SW 1271 (cell line): ENCODE measurements at regions not wholly inside any gene's neighbourhood (a gene's known extent, or its start where the extent isn't known, plus 50 kb on each side); places are given as distances from the start of the nearest gene placed in this dataset.
A peak's percentile ranks its signal among the peaks of the same experiment; 100 is the strongest.
"Not testable (repeated sequence)": the region's sequence is repeated elsewhere in the genome, so short reads cannot be mapped to it uniquely, and the experiment has no call there.

Experiments used
- DNase-seq, 2 experiments: peaks; one replicate each; lab custom pipeline; 2025; lab: John Stamatoyannopoulos, UW

DNA sequence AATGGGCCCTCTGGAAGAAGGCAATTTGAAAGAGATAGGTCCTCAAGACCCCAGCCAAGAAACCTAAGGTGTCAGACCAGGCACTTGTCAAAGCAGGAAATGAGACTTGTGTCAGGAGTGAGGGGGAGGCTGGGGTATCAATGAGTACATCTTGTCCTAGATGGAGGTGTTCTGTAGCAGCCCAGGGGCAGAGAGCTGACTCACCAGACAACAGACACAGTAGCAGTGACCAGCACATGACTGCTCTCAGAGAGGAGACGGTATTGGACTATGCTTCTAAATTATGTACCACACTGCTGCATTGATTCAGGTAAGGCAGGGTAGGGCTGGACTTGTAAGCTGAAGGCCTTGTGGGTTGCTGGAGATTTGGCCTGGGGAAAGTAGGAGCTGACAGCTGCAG lies 551.2 kb upstream of the KLF4 start:
- peak in 1 of 2 experiments; percentile 30 for DNase-seq

DNA sequence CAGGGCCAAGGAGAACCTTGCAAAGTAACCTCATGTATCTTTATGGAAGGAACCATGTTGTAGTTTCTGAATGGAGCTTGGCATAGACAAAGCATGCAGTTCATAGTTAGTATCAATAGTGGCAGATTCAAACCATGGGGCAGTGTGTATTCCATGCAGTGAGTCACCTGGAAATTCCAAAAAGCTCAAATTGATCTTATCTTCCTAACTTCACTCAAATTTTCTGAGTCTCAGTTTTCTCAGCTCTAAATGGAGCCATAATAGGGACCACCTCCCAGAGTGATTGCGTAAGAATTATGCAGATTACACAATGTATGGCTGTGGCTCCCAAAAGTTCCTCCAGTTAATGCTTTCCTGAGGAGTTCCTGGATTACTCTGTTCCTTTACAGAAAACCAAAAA lies 549.9 kb upstream of the KLF4 start:
- DNase-seq: no peak

DNA sequence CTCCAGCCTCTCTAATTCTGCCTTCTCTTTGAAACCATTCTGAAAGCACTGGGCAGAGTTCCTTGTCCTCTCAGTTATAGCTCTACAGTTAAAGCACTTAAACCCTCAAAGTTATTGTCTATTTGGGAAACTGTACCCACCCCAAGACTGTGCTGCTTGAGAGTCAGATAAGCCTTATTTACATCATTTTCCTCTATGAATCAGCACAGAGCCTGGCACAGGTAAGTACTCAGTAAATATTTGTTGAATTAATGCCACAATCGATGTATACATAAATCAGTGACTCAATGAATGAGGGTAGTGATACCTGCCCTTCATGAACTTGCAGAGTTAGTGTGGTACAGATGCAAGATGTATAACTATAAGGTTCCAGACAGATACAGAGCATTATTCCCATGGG lies 549.4 kb upstream of the KLF4 start:
- DNase-seq: no peak

DNA sequence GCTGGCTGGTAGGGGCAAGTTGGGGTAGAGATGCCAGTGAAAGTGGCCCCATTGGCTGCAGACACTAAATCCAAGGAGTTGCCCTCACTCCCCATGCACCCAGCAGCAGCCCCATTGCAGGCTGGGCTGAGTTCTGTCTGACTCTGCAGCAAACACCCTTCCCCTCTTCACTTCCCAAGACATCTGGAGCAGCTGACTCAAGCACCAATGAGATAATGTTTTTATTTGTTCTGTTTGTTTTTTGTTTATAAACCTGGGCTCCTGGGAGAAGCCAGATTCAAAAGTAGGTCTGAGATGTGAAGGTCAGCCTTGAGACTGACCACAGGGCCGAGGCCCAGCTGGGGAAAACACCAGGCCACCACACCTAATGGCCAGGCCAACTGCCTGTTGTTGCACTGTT lies 545.9 kb upstream of the KLF4 start:
- DNase-seq: no peak

DNA sequence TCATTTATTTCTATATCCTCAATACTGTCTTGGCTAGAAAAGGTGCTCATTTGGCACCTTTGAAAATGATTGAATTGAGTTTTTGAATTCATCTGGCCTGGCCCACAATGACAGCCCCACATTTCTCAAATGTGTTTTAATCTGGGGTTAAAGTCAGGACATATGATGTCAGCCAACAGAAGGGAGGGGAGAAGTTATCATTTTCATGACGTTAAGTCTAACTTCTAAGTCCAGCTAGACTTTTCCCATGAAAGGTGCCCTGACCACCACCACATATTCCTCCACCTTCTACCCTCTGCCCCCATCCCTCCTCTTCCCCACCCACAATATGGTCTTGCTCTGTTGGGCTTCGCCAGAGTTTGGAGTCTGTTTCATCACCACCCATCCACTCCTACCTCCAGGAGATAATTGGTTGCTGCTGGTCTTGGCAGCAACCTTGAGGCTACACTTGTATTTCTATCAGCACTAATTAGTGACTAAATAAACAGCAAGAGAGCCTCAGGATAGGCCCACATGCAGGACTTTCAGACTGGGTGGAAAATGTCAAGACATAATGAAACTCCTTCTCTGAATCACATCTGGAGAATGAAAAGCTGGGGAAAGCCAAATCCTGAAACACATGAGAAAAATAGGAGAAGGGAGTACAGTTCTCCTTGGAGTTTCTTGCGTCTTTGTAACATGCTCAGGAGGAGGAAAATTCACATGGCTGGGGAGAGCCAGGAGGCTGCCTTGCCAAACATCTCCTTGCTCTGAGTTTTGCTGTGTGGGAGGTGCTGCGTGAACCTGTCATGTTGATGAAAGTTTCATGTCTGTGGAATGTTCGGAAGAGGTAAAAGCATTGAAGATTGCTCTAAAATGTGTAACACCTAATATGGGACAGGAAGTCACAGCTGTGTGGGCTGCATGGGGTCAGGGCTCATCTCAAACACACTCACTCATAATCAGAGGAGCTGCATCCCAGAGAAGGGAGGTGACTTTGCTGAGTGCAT lies 544.7 kb upstream of the KLF4 start:
- DNase-seq: no peak

DNA sequence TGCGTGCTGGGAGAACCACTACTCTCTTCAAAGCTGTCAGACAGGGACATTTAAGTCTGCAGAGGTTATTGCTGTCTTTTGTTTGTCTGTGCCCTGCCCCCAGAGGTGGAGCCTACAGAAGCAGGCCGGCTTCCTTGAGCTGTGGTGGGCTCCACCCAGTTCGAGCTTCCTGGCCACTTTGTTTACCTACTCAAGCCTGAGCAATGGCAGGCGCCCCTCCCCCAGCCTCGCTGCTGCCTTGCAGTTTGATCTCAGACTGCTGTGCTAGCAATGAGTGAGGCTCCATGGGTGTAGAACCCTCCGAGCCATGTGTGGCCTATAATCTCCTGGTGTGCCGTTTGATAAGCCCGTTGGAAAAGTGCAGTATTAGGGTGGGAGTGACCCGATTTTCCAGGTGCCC lies 542.5 kb upstream of the KLF4 start:
- not testable (repeated sequence) for DNase-seq

DNA sequence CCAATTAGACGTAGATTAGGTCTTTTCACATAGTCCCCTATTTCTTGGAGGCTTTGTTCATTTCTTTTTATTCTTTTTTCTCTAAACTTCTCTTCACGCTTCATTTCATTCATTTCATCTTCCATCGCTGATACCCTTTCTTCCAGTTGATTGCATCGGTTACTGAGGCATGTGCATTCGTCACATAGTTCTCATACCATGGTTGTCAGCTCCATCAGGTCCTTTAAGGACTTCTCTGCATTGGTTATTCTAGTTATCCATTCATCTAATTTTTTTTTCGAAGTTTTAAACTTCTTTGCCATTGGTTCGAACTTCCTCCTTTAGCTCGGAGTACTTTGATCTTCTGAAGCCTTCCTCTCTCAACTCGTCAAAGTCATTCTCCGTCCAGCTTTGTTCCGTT lies 541.7 kb upstream of the KLF4 start:
- not testable (repeated sequence) for DNase-seq

DNA sequence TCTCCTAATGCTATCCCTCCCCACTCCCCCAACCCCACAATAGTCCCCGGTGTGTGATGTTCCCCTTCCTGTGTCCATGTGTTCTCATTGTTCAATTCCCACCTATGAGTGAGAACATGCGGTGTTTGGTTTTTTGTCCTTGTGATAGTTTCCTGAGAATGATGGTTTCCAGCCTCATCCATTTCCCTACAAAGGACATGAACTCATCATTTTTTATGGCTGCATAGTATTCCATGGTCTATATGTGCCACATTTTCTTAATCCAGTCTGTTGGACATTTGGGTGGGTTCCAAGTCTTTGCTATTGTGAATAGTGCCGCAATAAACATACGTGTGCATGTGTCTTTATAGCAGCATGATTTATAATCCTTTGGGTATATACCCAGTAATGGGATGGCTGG lies 537.1 kb upstream of the KLF4 start:
- DNase-seq: not testable (repeated sequence)

DNA sequence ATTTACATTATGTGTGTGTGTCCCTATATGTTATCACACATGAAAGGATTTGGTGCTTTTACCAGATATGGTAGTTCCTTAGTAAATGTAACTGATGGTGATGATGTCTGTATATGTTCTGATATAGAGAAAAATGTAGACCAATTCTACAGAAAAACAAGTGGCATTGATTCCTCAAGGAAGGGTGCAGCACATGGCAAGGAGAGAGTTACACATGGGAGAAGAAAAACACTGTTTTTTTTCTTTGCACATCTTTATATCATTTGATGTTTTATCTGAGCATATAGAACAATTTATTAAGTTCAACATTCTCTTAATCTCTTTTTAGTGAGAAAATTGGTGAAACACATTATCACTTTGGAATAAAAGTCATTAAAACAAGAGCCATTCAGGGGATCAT lies 535.0 kb upstream of the KLF4 start:
- DNase-seq: no peak

DNA sequence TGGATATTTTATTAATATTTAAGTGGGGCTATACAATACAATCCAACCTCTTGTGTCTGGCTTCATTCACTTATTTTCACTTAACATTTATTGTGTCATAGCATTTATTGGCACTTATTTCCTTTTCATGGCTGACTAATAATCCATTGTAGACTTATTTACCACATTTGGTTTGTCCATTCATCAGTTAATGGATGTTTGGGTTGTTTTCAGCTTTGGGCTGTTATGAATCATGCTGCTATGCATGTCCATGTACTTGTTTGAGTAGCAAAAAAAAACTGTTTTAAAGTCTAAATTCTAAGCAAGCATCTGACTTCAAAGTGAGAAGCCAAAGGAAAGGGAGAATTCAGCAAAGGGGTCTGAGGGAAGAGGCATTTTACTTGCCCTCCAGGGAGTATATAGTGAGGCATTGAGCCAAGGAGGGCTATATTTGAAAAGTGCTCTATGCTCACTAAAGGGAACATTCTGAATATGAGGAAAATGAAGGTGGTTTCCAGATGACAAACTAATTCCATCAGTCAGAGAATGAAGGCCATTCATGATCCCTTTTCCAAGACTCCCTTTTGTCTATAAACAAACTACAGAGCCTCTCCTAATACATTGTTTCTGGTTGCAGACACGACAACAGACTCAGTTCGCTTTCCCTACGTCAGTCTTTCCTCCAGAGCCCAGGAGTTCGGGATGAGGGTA lies 532.8 kb upstream of the KLF4 start:
- no peak for DNase-seq

DNA sequence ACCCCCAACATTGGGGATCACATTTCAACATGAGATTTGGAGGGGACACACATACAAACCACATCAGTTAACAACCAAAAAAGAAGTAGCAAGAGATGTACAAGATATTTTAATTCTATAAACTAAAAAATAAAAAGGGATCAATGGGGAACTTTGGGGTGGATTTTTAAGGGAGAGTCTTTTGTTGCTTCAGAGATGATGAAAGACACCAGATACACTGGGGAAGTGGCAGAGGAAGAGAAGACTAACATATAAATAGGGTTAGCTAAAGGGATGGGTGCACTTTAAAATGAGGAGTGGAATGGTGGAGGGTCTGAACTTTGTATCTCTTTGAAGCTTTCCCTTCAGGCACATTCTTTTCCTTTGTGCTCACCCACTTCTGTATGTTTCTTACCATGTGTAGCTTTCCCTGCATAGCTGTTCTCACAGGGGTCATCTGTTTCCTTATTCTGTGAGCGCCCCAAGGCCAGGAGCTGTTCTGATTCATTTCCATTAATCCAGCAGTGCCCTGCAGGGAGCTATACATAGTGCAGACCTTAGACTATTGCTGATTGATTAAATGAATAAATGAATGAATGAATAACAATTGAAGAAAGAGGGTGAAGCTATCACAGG lies 531.6 kb upstream of the KLF4 start:
- no peak for DNase-seq

DNA sequence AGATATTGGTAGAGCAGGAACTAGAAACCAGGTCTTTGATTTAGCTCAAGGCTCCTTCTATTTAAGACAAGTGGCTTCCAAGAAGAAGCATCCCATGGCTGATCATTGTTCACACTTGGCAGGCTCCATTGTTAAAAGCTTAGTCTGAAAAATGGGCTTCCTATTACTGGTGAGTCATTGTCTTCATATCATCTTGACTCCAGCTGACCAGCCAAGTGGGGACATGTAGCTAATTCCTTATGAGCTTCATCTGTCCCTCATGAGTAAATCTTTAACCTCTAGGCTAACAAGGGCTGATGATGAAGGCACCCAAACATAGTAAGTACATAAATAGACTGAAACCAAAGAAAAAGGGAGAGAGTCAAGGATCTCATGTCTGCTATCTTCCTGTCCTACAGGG lies 530.3 kb upstream of the KLF4 start:
- no peak for DNase-seq

DNA sequence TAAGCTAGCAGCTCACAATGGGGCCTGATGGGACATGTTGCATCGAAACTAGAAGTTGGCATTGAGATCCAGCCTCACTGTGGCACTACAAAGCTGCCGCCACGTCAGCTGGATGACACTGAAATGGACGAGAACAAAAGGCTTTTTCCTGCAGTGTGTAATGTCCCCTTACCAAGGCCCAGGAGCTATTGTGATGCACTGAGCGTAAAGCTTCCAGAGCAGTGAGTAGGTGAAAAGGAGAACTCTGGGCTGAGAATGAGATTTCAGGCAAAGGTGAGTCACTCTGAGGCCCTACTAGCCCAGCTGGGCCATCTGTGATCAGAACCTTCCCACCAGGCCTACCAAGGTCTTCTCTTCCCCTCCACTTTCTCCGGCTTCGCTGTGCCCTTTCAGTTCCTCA lies 528.1 kb upstream of the KLF4 start:
- no peak for DNase-seq

DNA sequence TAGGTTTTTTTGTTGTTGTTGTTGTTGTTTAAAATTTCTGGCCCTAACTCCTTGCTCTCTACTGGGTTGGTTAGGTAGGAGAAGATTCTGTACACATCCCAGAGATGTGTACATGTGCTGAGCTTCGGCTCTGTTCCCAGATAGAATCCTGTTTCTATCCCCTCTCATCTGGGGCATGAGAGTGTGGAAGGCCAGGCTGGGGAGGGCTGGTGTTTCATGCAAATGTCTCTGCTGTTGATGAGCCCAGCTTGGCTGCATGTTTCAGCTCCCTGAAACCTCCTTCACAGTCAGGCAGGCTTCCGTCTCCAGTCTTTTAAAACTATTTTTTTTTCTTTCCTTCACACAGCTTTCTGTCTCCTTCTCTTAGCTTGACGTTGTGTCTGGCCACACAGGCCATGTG lies 526.9 kb upstream of the KLF4 start:
- DNase-seq: no peak

DNA sequence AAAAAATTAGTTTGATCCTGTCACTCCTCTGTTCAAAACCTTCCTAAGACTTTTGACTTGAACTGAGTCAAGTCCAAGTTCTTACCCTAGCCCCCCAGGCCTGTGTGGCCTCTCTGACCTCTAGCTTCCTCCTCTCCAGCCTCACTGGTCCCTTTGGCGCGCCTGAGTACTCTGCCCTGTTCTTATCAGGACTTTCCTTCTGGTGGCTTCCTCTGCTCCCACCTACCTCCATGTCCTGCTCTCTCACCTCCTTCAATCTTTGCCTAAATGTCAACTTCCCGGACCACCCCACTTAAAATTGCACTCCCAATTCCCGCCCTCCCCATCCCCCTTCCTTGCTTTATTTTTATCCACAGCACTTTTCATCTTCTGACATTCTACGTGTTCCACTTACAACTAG lies 526.1 kb upstream of the KLF4 start:
- DNase-seq: no peak

DNA sequence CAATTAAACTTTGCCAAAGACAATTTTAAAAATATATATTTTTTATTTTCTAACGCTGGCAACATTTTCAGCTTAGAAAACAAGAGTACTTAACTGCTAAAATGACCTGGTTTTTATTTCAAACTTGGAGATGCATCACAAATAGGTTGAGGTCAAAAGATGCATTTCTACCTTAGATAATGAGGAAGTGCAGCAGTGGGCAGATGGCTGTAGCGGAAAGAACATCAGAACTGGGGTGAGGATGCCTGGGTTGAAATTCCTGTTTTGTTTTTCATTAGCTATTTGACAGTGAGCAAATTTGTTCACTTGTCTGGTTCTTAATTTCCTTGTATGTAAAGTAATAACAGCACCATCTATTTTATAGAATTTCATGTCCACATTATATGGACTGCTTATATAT lies 524.8 kb upstream of the KLF4 start:
- DNase-seq: no peak

DNA sequence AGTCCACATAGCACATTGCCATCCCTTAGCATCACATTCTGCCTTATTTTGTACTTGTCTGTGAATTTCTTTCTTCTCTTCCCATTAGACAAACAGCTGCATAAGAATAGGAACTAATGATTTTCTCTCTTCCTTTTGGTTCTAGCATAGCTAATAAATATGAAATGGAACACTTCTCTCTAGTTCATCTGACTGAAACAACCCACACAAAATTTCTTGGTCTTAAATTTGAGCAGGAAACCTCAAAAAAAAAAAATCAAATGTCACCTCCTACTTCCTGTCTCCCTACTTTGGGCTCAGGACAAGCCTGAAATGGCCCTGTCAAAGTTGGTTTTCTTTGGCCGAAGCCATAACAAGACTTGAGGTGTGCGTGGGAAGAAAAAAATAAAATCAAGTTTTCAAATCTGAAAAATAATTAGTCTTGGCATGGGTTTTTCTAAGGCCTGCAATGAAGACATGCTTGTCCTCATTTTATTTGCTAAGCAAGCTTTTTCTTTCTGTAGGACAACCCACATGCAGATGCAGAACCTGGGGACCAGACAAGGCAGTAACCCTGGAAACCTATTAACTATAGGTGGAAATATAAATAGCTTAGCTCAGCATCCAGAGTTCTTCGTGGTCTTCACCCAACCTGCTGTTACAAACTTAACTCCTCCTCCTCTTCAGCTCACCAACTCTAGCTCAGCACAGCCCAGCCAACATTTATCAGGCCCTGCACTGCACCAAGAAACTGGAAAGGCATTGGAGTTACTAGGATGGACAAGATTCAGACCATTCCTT lies 523.5 kb upstream of the KLF4 start:
- DNase-seq: no peak

DNA sequence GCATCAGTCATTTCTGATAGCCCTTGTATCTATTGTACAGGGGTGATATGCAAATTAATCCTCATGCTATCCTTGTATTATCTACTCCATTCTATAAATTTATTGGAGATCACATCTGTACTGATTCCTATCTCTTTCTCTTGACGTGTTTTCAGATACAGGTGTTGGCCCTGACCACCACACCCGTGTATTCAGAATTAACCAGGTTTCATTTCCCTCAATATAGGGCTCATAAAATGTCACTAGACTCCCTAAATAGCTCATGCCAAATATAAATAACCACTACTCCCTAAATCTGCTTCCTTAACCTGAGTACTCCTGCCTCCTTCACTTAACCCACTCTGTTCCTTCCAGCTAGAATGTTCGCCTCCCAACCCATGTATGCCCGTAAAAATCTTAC lies 522.8 kb upstream of the KLF4 start:
- DNase-seq: no peak

DNA sequence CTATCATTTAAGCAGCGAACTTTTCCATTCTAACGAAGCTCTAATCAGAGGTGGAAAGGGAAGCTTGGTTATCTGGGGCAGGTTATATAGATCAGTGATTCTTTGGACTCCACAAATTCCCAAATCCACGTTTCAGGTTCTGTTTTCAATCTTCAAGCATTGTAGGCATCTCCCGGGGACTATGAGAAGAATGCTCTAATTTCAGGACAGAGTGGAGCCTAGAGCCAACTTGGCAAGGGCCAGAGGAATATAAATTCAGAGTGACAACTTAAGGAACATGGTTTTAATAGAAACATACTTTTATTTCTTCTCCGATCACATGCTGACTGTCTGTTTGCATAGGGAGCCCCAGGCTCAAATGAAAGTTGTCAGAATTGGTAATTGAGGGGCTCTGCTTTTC lies 514.0 kb upstream of the KLF4 start:
- no peak for DNase-seq

DNA sequence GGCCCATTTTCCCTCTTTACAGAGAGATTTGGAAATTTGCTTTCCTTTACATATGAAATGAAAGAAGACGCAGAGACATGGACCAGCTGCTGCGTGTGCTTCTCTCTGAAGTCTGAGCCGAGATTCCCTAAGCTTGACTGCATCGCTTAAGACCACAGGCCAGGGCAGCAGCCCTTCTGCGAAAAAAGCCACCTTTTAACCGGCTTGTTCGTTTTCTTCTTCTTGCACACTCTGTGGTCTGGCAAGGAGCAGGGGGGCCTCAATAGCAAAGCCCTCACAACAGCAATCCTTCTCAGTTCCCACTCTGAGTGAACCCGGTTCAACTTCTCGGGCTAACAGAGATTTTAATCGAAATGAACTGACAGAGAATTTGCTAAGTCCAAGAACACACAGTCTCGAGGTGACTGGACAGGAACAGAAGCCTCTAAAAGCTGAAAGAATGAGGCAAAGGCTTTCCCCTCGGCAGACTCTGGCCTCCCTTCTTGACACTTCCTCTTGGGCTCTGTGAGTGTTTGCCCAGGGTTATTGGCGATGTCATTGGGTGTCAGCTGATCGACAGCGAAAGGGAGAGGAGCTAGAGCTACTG lies 512.9 kb upstream of the KLF4 start:
- DNase-seq: no peak

DNA sequence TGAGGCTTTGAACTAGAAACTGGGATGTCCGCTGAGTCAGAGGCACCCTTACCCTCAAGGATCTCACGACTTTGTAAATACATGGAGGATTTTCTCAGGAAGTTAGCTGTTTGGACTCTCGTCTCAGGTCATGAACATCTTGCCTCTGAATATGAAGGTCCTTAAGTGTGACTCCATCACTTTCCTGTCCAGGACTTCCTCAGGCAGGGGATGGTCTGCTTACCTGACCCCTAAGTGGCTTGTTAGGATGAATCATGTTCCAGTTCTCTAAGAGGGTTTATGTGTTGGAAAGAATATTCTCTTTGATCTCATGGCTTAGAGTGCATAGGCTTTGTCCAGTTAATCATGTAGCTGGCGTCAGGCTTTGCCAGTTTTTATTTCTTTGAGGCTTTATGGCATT lies 511.7 kb upstream of the KLF4 start:
- no peak for DNase-seq

DNA sequence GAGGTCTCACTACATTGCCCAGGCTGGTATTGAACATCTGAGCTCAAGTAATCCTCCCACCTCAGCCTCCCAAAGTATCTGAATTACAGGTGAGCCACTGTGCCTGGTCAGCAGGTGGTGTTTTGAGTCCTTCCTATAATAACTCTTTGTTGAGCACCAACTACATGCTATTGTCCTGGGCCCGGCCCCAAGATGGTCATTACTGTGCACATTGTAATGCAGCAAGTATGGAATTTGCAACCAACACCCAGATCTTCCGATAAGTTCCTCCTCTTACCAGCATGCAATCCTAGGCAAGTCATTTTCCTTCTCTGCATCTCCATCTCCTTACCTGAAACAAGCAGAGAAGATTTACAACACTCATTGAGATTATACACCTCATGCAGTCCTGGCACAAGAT lies 510.3 kb upstream of the KLF4 start:
- no peak for DNase-seq
